NT2/D1 (cell line): ENCODE measurements at regions not wholly inside any gene's neighbourhood (a gene's known extent, or its start where the extent isn't known, plus 50 kb on each side); places are given as distances from the start of the nearest gene placed in this dataset.

Experiments used
- YY1 ChIP-seq: IDR thresholded peaks from 2 replicates; pipeline ENCODE4 v1.6.1; 2011; ENCODE audit not compliant: insufficient read length, insufficient read depth
- ZNF274 ChIP-seq: IDR thresholded peaks from 2 replicates; pipeline ENCODE4 v1.6.1; 2011; ENCODE audit warnings: mild to moderate bottlenecking, low read depth, low read length

GRCh38 chr7:68420342-68421192, 1177.7 kb upstream of the AUTS2 start:
- TF ChIP-seq YY1: no peak
- no peak for TF ChIP-seq ZNF274
